Lower lobe of right lung (tissue), 2 donors: ENCODE measurements at regions not wholly inside any gene's neighbourhood (a gene's known extent, or its start where the extent isn't known, plus 50 kb on each side); places are given as distances from the start of the nearest gene placed in this dataset.

Experiments
- ATAC-seq, 2 donors: fragments of 200-7000 bp; cut with Tn5 transposase; one replicate each; pipeline ENCODE4 v1.9.1; 2020 to 2022; ENCODE audit warnings: mild to moderate bottlenecking in 2 of 2, moderate library complexity in 2 of 2
- DNase-seq: peaks from one replicate; pipeline ENCODE4 v3.0.0-alpha.2; 2020
- H3K27ac ChIP-seq: fragments of 200-600 bp; one replicate; pipeline ENCODE4 v1.8.0; 2022
- H3K27me3 ChIP-seq: fragments of 200-600 bp; one replicate; pipeline ENCODE4 v1.8.0; 2022; ENCODE audit warnings: low read depth
- H3K36me3 ChIP-seq: fragments of 200-600 bp; one replicate; pipeline ENCODE4 v1.8.0; 2022; ENCODE audit warnings: mild to moderate bottlenecking
- H3K4me1 ChIP-seq: fragments of 200-600 bp; one replicate; pipeline ENCODE4 v1.8.0; 2022
- H3K4me3 ChIP-seq: fragments of 200-600 bp; one replicate; pipeline ENCODE4 v1.8.0; 2022; ENCODE audit warnings: mild to moderate bottlenecking
- H3K9me3 ChIP-seq: fragments of 200-600 bp; one replicate; pipeline ENCODE4 v1.8.0; 2022
- CTCF ChIP-seq: fragments of 200-600 bp; IDR thresholded peaks from one replicate; pipeline ENCODE4 v1.8.0; 2022; ENCODE audit warnings: antibody characterized with exemption, mild to moderate bottlenecking
- intact Hi-C: fragments of 100-400 bp; cut with DNase I; formaldehyde crosslinking; loops from one replicate; pipeline ENCODE4 v1.11.0; 2022
- donor health status: DM: no; HTN: yes; CAD: no; lungs with severe emphysema.

GRCh38 chr3:113096188-113096892, 105.6 kb downstream of the GTPBP8 start:
- no peak for DNase-seq
- Histone ChIP-seq H3K9me3 (no peaks in the 10 kb centered on the region), H3K4me3 (no peak overlapping the region), H3K27me3 (no peaks in the 10 kb centered on the region), H3K36me3 (no peaks in the 10 kb centered on the region), H3K27ac (no peak overlapping the region), H3K4me1 (no peaks in the 10 kb centered on the region)
- TF ChIP-seq CTCF: no peak
- ATAC-seq: no peak
- intact Hi-C loops: no loop called here

GRCh38 chr3:113097960-113098447, 107.2 kb downstream of the GTPBP8 start:
- Histone ChIP-seq H3K27ac (no peak overlapping the region), H3K4me3 (no peak overlapping the region), H3K36me3 (no peaks in the 10 kb centered on the region), H3K4me1 (no peaks in the 10 kb centered on the region), H3K27me3 (no peaks in the 10 kb centered on the region), H3K9me3 (no peaks in the 10 kb centered on the region)
- intact Hi-C loops: no loop called here
- DNase-seq: no peak
- no peak for TF ChIP-seq CTCF
- ATAC-seq: no peak

DNA sequence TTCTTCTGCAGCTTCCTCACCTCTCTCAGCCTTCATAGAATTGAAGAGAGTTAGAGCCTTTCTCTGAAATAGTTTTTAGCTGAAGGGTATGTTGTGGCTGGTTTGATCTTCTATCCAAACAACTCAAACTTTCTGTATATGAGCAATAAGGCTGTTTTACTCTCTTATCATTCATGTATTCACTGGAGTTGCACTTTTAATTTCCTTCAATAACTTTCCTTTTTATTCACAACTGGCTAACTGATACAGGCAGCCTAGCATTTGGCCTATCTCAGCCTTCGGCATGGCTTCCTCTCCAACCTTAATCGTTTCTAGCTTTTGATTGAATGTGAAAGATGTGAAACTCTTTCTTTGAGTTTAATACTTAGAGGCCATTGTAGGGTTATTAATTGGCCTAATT, 109.3 kb downstream of the GTPBP8 start:
- Histone ChIP-seq H3K27me3 (no peaks in the 10 kb centered on the region), H3K4me3 (no peak overlapping the region), H3K4me1 (no peaks in the 10 kb centered on the region), H3K36me3 (no peaks in the 10 kb centered on the region), H3K27ac (no peak overlapping the region), H3K9me3 (no peaks in the 10 kb centered on the region)
- no peak for TF ChIP-seq CTCF
- no peak for ATAC-seq
- intact Hi-C loops: no loop called here
- DNase-seq: no peak

DNA sequence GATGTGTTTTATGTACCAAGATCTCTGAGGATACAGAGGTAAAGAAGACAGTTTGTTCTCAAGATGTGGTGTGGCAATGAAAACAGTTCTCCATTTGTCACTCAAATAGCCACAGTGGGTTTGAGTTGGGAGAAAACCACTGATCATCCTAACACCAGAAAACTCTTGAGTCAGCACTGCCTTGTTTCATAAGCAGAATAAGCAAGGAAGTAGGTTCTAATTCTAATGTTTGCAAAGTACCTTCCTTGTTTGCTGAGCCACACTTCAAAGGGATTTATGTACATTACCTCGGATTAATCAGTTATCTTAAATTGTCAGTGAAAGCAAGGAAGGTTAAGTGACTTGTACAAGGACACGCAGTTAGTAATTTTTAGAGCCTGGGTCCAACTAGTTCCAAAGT, 107.8 kb upstream of the BOC start:
- intact Hi-C loops: no loop called here
- H3K4me3 ChIP-seq: no peak overlapping the region
- no peak for TF ChIP-seq CTCF
- H3K27ac ChIP-seq: no peak overlapping the region
- H3K27me3 ChIP-seq: no peaks in the 10 kb centered on the region
- DNase-seq: no peak
- no peaks in the 10 kb centered on the region for H3K9me3 ChIP-seq
- H3K4me1 ChIP-seq: no peaks in the 10 kb centered on the region
- H3K36me3 ChIP-seq: no peaks in the 10 kb centered on the region
- peak; percentile 48 to 67 for ATAC-seq

- Histone ChIP-seq H3K27ac (no peak overlapping the region), H3K36me3 (no peaks in the 10 kb centered on the region)
- intact Hi-C loops: no loop called here
Observed at GRCh38 chr3:113104357-113105092, 106.8 kb upstream of the BOC start.

More at GRCh38 chr3:113104357-113105092, 106.8 kb upstream of the BOC start:
- no peak for DNase-seq
- Histone ChIP-seq H3K27me3 (no peaks in the 10 kb centered on the region), H3K4me3 (no peak overlapping the region), H3K9me3 (no peaks in the 10 kb centered on the region), H3K4me1 (no peaks in the 10 kb centered on the region)
- no peak for ATAC-seq
- no peak for TF ChIP-seq CTCF
